LNCAP (cell line): ENCODE measurements at regions not wholly inside any gene's neighbourhood (a gene's known extent, or its start where the extent isn't known, plus 50 kb on each side); places are given as distances from the start of the nearest gene placed in this dataset.

ENCODE experiments used
- TF ChIP-seq, protein P1 (sequence below): fragments of 450-650 bp; IDR thresholded peaks from 2 replicates; pipeline ENCODE4 v1.5.1; 2017; ENCODE audit warnings: mild to moderate bottlenecking

DNA sequence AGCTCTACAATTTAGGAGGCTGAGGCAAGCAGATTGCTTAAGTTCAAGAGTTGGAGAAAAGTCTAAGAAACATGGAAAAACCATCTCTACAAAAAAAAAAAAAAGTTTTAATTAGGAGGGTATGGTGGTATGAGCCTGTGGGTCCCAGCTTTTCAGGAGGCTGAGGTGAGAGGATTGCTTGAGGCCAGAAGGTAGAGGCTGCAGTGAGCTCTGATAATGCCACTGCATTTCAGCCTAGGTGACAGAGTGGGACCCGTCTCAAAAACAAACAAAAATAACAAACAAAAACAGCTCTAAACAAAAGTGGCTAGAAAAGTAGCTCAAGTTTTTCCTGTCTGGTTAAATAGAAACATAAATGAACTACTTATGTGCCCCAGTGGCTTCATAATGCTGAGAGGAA is 2133.6 kb upstream of the DEFB115 start:
- TF ChIP-seq, protein P1, sequence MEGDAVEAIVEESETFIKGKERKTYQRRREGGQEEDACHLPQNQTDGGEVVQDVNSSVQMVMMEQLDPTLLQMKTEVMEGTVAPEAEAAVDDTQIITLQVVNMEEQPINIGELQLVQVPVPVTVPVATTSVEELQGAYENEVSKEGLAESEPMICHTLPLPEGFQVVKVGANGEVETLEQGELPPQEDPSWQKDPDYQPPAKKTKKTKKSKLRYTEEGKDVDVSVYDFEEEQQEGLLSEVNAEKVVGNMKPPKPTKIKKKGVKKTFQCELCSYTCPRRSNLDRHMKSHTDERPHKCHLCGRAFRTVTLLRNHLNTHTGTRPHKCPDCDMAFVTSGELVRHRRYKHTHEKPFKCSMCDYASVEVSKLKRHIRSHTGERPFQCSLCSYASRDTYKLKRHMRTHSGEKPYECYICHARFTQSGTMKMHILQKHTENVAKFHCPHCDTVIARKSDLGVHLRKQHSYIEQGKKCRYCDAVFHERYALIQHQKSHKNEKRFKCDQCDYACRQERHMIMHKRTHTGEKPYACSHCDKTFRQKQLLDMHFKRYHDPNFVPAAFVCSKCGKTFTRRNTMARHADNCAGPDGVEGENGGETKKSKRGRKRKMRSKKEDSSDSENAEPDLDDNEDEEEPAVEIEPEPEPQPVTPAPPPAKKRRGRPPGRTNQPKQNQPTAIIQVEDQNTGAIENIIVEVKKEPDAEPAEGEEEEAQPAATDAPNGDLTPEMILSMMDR, result no peak
